Astrocyte (in vitro differentiated cells and primary cell): ENCODE measurements at regions not wholly inside any gene's neighbourhood (a gene's known extent, or its start where the extent isn't known, plus 50 kb on each side); places are given as distances from the start of the nearest gene placed in this dataset.

ENCODE experiments used
- EZH2 ChIP-seq: IDR thresholded peaks from 2 replicates; pipeline ENCODE4 v1.6.1; 2012; ENCODE audit warnings: mild to moderate bottlenecking, low read length, inconsistent platforms; ENCODE audit not compliant: insufficient read depth
- TF ChIP-seq, protein P1 (sequence below): IDR thresholded peaks from 2 replicates; pipeline ENCODE4 v1.5.1; 2011; ENCODE audit warnings: low read depth, mild to moderate bottlenecking, inconsistent platforms, low read length, moderate library complexity; ENCODE audit not compliant: insufficient read depth

DNA sequence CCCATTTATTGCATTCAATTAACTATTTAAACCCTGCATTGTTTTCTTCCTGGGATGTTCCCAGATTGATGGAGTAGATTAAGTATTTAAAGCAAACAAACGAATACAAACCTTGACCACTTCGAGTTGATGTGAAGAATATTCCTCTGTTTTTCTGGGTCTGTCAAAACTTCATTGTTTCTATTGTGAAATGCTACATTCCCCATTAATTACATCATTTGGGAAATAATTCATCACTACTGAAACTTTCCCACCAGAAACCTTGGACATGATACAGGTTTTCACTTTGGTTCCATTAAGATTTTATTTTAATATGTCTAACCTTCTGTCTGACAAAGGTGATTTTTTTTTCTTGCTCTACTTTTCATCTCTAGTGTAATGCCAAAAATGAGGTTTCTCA is 365.1 kb upstream of the ETAA1 start:
- TF ChIP-seq, protein P1, sequence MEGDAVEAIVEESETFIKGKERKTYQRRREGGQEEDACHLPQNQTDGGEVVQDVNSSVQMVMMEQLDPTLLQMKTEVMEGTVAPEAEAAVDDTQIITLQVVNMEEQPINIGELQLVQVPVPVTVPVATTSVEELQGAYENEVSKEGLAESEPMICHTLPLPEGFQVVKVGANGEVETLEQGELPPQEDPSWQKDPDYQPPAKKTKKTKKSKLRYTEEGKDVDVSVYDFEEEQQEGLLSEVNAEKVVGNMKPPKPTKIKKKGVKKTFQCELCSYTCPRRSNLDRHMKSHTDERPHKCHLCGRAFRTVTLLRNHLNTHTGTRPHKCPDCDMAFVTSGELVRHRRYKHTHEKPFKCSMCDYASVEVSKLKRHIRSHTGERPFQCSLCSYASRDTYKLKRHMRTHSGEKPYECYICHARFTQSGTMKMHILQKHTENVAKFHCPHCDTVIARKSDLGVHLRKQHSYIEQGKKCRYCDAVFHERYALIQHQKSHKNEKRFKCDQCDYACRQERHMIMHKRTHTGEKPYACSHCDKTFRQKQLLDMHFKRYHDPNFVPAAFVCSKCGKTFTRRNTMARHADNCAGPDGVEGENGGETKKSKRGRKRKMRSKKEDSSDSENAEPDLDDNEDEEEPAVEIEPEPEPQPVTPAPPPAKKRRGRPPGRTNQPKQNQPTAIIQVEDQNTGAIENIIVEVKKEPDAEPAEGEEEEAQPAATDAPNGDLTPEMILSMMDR = no peak
- no peak for TF ChIP-seq EZH2
